ENCODE measurements at regions not wholly inside any gene's neighbourhood (a gene's known extent, or its start where the extent isn't known, plus 50 kb on each side); places are given as distances from the start of the nearest gene placed in this dataset.

DNA sequence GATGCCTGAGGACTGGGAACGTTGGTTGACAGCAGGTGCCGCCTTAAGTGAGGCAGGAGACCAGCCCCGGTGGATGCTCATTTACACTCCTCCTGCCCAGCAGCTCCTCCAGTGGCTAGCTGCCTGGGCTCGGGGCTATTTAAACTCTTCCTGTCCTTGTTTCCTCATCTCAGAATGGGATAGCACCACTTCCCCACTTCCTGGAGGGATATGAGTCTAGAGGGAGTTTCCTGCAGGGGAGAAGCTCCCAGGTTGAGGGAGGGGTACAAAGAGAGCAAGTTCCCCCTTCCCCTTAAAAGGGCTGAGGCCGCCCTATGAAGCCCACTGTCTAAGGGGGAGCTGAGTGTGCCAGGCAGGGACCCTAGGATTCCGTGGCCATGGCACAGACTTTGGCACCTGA lies 311.2 kb downstream of the AACS start:
- DNase-seq = no peak

DNA sequence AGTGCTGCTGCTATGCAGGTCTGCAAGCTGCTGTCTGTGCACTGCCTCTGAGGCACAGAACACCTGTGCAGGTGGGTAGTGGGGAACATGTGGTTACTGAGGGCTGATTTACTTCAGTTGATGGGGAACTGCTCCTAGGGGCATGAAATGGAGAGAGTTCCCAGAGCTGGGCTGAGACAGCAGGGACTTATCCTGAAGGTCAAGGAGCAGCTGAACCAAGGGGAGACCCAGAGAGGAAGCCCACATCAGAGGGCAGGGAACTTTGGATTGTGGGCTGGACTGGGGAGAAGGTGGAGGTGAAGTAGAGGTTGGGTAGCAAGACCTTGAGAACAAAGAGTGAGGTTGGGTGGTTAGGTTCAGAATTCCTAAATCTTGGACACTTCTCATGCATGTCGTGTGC lies 311.9 kb downstream of the AACS start:
- no peak for DNase-seq

GRCh38 chr12:125381373-125381772 lies 316.1 kb downstream of the AACS start:
- DNase-seq = no peak

- DNase-seq = no peak
These were observed 317.7 kb downstream of the AACS start for GRCh38 chr12:125382926-125383325.

DNA sequence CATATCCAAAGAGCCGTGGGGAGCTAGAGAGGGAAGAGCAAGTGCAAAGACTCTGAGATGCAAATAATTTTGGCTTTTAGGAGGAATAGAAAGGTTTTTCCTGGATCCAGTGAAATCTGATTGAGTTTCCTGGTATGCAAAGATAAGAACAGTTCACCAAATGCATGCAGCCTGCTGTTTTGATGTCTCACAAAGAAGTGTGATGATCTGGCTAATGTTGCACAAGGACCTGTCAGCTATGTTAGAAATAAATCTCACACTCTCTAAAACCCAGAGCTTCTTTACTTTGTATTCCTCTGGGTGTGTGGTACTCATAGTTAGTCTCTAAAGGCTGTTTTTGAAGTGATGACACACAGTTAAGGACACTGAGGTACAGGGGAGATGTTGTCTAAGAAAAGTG lies 321.4 kb downstream of the AACS start:
- DNase-seq = no peak

DNA sequence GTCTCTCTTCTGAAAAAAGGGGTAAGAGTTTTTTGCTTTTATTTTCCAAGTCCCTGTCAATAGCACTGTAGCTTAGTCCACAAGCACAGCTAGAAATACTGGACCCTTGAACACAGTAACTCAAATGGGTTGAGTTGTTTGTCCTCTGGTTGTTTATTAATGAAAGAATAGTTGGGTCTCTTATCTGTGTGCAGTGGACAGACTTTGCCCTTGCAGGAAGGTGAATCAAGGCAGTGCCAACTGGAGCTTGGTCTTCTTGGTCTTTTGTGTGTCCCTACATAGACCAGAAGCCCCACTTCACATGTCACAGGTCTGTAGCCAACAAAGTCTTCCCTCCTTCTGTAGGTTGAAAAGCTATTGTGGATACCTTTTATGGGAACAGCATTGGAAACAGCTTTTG lies 322.0 kb downstream of the AACS start:
- no peak for DNase-seq

DNA sequence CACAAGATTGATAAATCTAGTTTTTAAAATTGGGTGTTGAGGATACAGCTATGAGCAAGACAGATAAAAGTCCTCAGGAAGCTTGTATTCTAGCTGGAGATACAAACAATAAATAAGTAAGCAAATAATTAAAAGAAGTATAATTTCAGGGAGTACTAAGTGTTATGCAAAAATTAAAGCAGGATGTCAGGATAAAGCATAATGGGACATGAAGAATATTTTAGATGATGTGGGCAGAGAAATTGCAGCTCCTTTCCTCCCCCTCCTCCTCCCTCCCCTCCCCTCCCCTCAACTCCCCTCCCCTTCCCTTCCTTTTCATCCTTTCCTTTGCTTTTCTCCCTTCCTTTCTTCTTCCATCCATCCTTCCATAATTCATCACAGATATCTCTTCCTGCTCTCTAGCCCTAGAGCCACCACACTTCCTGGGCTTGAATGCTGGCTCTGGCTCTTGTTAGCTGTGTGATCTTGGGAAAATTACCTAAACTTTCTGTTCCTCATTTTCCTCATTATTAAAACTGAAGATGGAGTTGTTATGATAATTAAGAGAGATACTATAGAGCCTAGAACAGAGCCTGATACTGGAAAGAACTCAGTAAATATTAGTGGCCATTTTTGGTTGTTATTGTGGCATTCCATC lies 323.9 kb downstream of the AACS start:
- no peak for DNase-seq

GRCh38 chr12:125393569-125393968 lies 328.3 kb downstream of the AACS start:
- DNase-seq = no peak

DNA sequence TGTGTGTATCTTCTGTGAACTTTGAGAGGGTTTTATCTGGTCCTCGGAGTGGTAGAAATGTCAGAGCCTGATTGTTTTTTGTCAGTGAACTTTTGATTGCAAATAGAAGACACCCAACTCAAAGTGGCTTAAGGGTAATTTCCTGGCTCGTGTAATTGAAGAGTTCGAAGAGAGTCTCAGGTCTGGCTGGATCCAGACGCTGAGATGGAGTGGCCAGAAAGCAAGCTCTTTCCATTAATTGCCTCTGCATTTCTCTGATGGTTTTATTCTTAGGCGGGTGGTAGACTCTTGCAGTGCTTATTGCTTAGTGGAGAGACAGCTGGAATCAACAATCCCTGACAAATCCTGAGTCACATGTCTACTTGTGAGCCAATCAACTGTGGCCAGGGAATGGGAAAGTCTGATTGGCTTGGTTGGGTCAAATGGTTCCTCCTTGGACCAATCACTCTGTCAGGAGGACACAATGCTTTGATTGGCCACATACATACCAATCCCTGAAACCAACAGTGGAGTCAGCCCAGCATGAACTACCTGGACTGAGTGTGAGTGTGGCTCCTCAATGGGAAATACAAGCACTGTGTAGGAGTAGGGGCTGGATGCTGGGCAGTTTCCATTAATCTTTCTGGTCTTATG lies 330.5 kb downstream of the AACS start:
- DNase-seq = no peak

DNA sequence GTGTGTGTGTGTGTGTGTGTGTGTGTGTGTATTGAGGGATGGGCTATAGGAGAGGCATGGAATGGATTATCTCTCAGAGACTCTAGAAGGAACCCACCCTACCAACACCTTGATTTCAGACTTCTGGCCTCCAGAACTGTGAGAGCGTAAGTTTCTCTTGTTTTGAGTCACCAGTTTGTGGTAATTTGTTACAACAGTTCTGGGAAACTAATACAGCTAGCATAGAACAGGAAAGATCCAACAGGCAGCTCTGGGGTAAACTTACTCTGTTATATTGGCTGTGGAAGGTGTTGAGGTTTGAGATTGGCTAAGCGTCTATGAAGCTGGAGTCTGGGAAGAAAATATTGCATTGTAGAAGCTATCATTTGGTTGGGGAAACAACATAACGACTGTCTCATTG lies 334.3 kb downstream of the AACS start:
- DNase-seq = no peak

GRCh38 chr12:125402874-125403789 lies 337.9 kb downstream of the AACS start:
- DNase-seq = peak; percentile 5

- no peak for DNase-seq
These were observed 338.6 kb downstream of the AACS start for GRCh38 chr12:125403843-125404242.

- DNase-seq = no peak
These were observed 340.9 kb downstream of the AACS start for GRCh38 chr12:125406131-125406530.

- no peak for DNase-seq
These were observed 343.5 kb downstream of the AACS start for GRCh38 chr12:125408718-125409117.

DNA sequence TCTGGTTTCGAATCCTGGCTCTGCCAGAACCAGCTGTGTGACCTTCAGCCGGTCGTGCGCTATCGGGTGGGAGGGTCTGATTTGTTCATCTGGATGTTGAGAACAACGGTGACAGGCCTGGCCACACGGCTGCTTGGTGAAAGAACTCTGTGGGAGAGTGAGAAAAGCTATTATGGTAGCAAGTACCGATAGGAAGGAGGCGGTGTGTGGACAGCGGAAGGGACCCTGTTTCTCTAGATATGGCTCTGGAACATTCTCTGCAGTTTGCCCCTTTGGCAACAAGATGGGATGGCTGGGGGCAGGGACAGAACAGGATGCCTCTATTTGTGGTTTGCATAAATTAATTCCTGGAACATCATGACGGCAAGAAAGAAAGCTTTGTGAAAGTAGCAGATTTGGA lies 347.3 kb downstream of the AACS start:
- DNase-seq = no peak

- no peak for DNase-seq
These were observed 352.2 kb downstream of the AACS start for GRCh38 chr12:125417446-125417845.

GRCh38 chr12:125418902-125419564 lies 353.8 kb downstream of the AACS start:
- no peak for DNase-seq

DNA sequence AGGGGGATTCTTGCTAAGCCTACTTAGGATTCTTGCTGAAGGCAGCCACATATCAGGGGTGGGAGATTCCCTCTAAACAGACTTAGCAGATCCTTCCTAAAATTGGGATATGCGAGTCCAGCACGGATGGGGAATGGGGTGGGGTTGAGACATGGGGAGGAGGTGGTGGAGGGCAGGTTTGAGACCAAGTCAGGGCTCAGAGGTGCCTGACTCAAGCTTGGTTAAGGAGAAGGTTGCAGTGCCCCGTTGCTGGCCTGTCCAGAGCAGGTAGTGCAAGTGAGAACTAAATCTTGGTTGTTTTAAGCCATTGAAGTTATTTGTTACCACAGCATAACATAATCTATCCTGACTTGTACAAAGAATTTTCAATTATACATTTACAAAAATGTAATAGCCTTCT lies 359.7 kb downstream of the AACS start:
- no peak for DNase-seq

DNA sequence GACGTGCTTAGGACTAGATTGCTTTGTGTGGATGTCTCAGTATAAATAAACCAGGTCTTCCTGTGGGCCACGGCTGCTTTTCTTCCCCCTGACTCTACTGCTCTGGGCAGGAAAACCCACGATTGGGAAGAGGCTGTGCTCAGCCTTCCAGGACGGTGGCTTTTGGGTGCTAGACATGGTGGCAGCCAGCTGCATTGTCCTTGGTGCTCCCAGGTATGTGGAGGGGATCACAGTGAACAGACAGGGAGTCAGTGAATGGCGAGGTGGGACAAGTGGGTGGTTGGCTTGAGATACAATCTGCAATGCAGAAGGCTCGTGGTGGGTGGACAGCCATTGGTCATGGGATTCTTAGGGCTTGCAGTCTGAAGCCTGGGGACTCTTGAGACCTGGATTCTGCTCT lies 366.3 kb downstream of the AACS start:
- no peak for DNase-seq

DNA sequence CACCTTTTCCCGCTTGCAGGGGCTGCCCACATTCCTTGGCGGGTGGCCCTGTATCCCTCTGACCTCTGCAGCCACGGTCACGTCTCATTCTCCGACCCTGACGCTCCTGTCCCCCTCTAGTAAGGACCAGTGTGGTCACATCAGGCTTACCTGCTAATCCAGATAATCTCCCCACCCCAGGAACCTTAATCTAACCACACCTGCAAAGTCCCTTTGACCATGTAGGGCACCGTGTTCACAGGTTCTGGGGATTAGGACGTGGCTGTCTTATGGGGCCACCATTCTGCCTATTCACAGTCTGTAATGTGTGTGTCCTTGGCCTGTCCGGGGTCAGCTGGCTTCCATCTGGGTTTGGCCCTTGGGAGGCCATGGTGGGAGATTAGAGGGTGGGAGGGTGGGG lies 368.9 kb downstream of the AACS start:
- no peak for DNase-seq

- DNase-seq = no peak
These were observed 369.8 kb downstream of the AACS start for GRCh38 chr12:125434936-125435443.

DNA sequence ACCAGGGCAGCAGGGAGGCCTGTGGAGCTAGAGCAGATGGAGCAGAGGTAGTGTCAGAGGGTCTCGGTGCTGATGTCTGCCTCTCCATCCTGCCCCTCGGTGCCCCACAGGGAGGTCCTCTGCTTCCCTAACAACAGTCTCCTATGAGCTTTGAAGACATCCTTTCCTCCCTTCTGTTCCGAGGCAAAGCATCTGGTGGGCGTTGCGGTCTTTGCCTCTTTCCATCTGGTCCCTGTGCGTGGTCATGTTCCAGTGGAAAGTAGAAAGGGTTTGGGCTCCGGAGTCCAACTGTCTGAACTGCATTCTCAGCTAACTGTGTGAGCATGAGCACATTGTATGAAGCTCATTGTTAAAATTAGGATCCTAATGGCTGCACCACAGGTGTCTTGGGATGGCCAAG lies 370.6 kb downstream of the AACS start:
- DNase-seq = no peak

DNA sequence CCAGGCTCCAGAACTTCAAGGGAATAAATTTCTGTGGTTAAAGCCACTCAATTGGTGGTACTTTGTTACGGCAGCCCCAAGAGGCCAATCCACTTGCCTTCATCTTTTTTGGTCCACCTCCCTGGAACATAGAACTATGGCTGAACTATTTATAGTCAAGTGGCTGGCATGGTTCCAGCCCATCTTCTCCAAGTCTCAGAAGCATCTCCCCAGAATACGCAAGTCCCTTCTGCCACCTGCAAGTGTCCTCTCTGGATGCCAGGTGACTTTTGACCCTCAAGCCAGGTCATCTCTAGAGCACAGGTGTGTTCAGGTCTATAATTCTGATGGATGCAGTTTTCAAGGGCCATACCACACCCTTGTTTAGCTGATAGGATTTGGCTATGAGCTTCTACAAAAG lies 371.5 kb downstream of the AACS start:
- DNase-seq = no peak
